T-helper 17 cell (primary cell): ENCODE measurements at regions not wholly inside any gene's neighbourhood (a gene's known extent, or its start where the extent isn't known, plus 50 kb on each side); places are given as distances from the start of the nearest gene placed in this dataset.

Source experiments
- ATAC-seq: fragments of 150-1000 bp; cut with Tn5 transposase; 2 replicates; pipeline ENCODE4 v1.10.0; 2021; ENCODE audit warnings: mild to moderate bottlenecking, moderate library complexity
- DNase-seq, 3 donors: peaks; one replicate each; pipeline versions ENCODE4 v3.0.0 to v3.0.0-alpha.2; 2020 to 2021
- H3K9me3 ChIP-seq: one replicate; pipeline ENCODE4 v1.7.0; 2013; ENCODE audit warnings: low read length, mild to moderate bottlenecking; ENCODE audit not compliant: control insufficient read depth, poor library complexity, severe bottlenecking
- H3K27ac Mint-ChIP-seq: one replicate; pipeline ENCODE4 v1.8.0; 2022; ENCODE audit warnings: mild to moderate bottlenecking, moderate library complexity, mixed read lengths
- H3K27me3 Mint-ChIP-seq: one replicate; pipeline ENCODE4 v1.8.0; 2022; ENCODE audit warnings: mixed read lengths
- H3K36me3 Mint-ChIP-seq: one replicate; pipeline ENCODE4 v1.8.0; 2022; ENCODE audit warnings: low read depth, mixed read lengths
- H3K4me1 Mint-ChIP-seq: one replicate; pipeline ENCODE4 v1.8.0; 2022; ENCODE audit warnings: mild to moderate bottlenecking, mixed read lengths
- H3K4me3 Mint-ChIP-seq: one replicate; pipeline ENCODE4 v1.8.0; 2022; ENCODE audit warnings: mild to moderate bottlenecking, moderate library complexity, mixed read lengths

GRCh38 chr7:47669178-47669891 is 87.4 kb upstream of the TNS3 start:
- peak; percentile 78 for ATAC-seq
- no peaks in the 10 kb centered on the region for H3K9me3 ChIP-seq
- H3K36me3 Mint-ChIP-seq, result no peaks in the 10 kb centered on the region
- peaks cover 5% of the 10 kb centered on the region for H3K27me3 Mint-ChIP-seq
- H3K4me1 Mint-ChIP-seq, result no peaks in the 10 kb centered on the region
- DNase-seq, result no peak
- H3K27ac Mint-ChIP-seq, result no peak overlapping the region
- H3K4me3 Mint-ChIP-seq, result no peak overlapping the region

GRCh38 chr7:47666164-47666862 is 84.4 kb upstream of the TNS3 start:
- no peaks in the 10 kb centered on the region for H3K4me1 Mint-ChIP-seq

GRCh38 chr7:47664650-47665195 is 82.8 kb upstream of the TNS3 start:
- H3K9me3 ChIP-seq, result no peaks in the 10 kb centered on the region
- DNase-seq, result no peak
- Mint-ChIP-seq H3K4me1 (no peaks in the 10 kb centered on the region), H3K4me3 (no peak overlapping the region), H3K36me3 (no peaks in the 10 kb centered on the region), H3K27me3 (no peaks in the 10 kb centered on the region), H3K27ac (no peak overlapping the region)
- ATAC-seq, result no peak

More at GRCh38 chr7:47666164-47666862, 84.4 kb upstream of the TNS3 start:
- DNase-seq (no peak), ATAC-seq (no peak)
- Mint-ChIP-seq H3K27ac (no peak overlapping the region), H3K36me3 (no peaks in the 10 kb centered on the region), H3K4me3 (no peak overlapping the region), H3K27me3 (no peaks in the 10 kb centered on the region)
- no peaks in the 10 kb centered on the region for H3K9me3 ChIP-seq

- no peaks in the 10 kb centered on the region for H3K9me3 ChIP-seq
- DNase-seq (no peak), ATAC-seq (no peak)
- Mint-ChIP-seq H3K27me3 (no peaks in the 10 kb centered on the region), H3K4me3 (no peak overlapping the region), H3K4me1 (no peaks in the 10 kb centered on the region), H3K36me3 (no peaks in the 10 kb centered on the region), H3K27ac (no peak overlapping the region)
Observed at GRCh38 chr7:47663851-47664250, 81.9 kb upstream of the TNS3 start.

- no peaks in the 10 kb centered on the region for H3K36me3 Mint-ChIP-seq
Observed at GRCh38 chr7:47663213-47663612, 81.3 kb upstream of the TNS3 start.

GRCh38 chr7:47661051-47661714 is 79.3 kb upstream of the TNS3 start:
- Mint-ChIP-seq H3K4me3 (no peak overlapping the region), H3K4me1 (no peaks in the 10 kb centered on the region), H3K36me3 (no peaks in the 10 kb centered on the region), H3K27me3 (no peaks in the 10 kb centered on the region), H3K27ac (no peak overlapping the region)
- ATAC-seq (no peak), DNase-seq (no peak)
- H3K9me3 ChIP-seq, result no peaks in the 10 kb centered on the region

More at GRCh38 chr7:47663213-47663612, 81.3 kb upstream of the TNS3 start:
- Mint-ChIP-seq H3K27ac (no peak overlapping the region), H3K4me3 (no peak overlapping the region), H3K4me1 (no peaks in the 10 kb centered on the region), H3K27me3 (no peaks in the 10 kb centered on the region)
- H3K9me3 ChIP-seq, result no peaks in the 10 kb centered on the region
- DNase-seq, result no peak
- no peak for ATAC-seq

- Mint-ChIP-seq H3K4me1 (no peaks in the 10 kb centered on the region), H3K27me3 (no peaks in the 10 kb centered on the region), H3K4me3 (no peak overlapping the region), H3K36me3 (no peaks in the 10 kb centered on the region), H3K27ac (no peak overlapping the region)
- H3K9me3 ChIP-seq, result no peaks in the 10 kb centered on the region
- DNase-seq (no peak), ATAC-seq (no peak)
Observed at GRCh38 chr7:47659664-47660462, 78.0 kb upstream of the TNS3 start.

GRCh38 chr7:47658886-47659635 is 77.2 kb upstream of the TNS3 start:
- Mint-ChIP-seq H3K27me3 (no peaks in the 10 kb centered on the region), H3K4me1 (no peaks in the 10 kb centered on the region), H3K27ac (no peak overlapping the region), H3K36me3 (no peaks in the 10 kb centered on the region), H3K4me3 (no peak overlapping the region)
- H3K9me3 ChIP-seq, result no peaks in the 10 kb centered on the region
- DNase-seq (no peak), ATAC-seq (no peak)

GRCh38 chr7:47657126-47657525 is 75.2 kb upstream of the TNS3 start:
- no peaks in the 10 kb centered on the region for H3K9me3 ChIP-seq
- DNase-seq (no peak), ATAC-seq (no peak)
- Mint-ChIP-seq H3K27ac (no peak overlapping the region), H3K27me3 (no peaks in the 10 kb centered on the region), H3K4me3 (no peak overlapping the region), H3K4me1 (no peaks in the 10 kb centered on the region), H3K36me3 (no peaks in the 10 kb centered on the region)

GRCh38 chr7:47654672-47655298 is 72.9 kb upstream of the TNS3 start:
- no peaks in the 10 kb centered on the region for H3K27me3 Mint-ChIP-seq
- no peaks in the 10 kb centered on the region for H3K4me1 Mint-ChIP-seq
- no peak overlapping the region for H3K27ac Mint-ChIP-seq
- DNase-seq (no peak), ATAC-seq (no peak)
- H3K9me3 ChIP-seq, result no peaks in the 10 kb centered on the region
- H3K36me3 Mint-ChIP-seq, result no peaks in the 10 kb centered on the region
- no peak overlapping the region for H3K4me3 Mint-ChIP-seq

- ATAC-seq, result no peak
- DNase-seq, result no peak
- Mint-ChIP-seq H3K4me3 (no peak overlapping the region), H3K27ac (no peak overlapping the region), H3K27me3 (no peaks in the 10 kb centered on the region), H3K36me3 (no peaks in the 10 kb centered on the region), H3K4me1 (no peaks in the 10 kb centered on the region)
- H3K9me3 ChIP-seq, result no peaks in the 10 kb centered on the region
Observed at GRCh38 chr7:47653550-47654411, 71.9 kb upstream of the TNS3 start.
